OCI-LY3 (cell line): ENCODE measurements at regions not wholly inside any gene's neighbourhood (a gene's known extent, or its start where the extent isn't known, plus 50 kb on each side); places are given as distances from the start of the nearest gene placed in this dataset.

Experiments
- CTCF ChIP-seq: fragments of 200-600, 300-600 bp; sonication (generic); IDR thresholded peaks from 2 replicates; pipeline ENCODE4 v1.5.1; 2014; ENCODE audit warnings: antibody characterized with exemption, low read length, low read depth
- EZH2phosphoT487 ChIP-seq: fragments of 200-600 bp; shearing (Covaris generic); IDR thresholded peaks from 2 replicates; pipeline ENCODE4 v1.6.1; 2018; ENCODE audit warnings: antibody characterized with exemption, mixed run types, low read depth

- TF ChIP-seq CTCF (no peak), EZH2phosphoT487 (no peak)
These were observed 176.7 kb downstream of the SOX11 start for GRCh38 chr2:5868931-5869330.
